Right atrium auricular region (tissue), 2 donors: ENCODE measurements at regions not wholly inside any gene's neighbourhood (a gene's known extent, or its start where the extent isn't known, plus 50 kb on each side); places are given as distances from the start of the nearest gene placed in this dataset.

Experiments used
- DNase-seq: peaks from one replicate; pipeline ENCODE4 v3.0.0-alpha.2; 2019; ENCODE audit warnings: low spot score
- H3K27ac ChIP-seq, 2 donors: fragments of 200-600 bp; sonication (generic); 1 replicate in 1 of 2; 2 replicates in 1 of 2; pipeline ENCODE4 v1.5.1; 2016 to 2019
- H3K27me3 ChIP-seq, 2 donors: fragments of 200-600 bp; sonication (generic); one replicate each; pipeline versions ENCODE4 v1.5.1 to v1.6.0; 2017 to 2019
- H3K36me3 ChIP-seq: fragments of 200-600 bp; sonication (generic); one replicate; pipeline ENCODE4 v1.5.1; 2016
- H3K4me1 ChIP-seq, 2 donors: fragments of 200-600 bp; sonication (generic); one replicate each; pipeline versions ENCODE4 v1.5.1 to v1.6.0; 2017 to 2019
- H3K4me3 ChIP-seq, 2 donors: fragments of 200-600 bp; sonication (generic); 1 replicate in 1 of 2; 2 replicates in 1 of 2; pipeline ENCODE4 v1.5.1; 2017 to 2019; ENCODE audit warnings: mild to moderate bottlenecking in 1 of 2, moderate library complexity in 1 of 2
- H3K9me3 ChIP-seq, 2 donors: fragments of 200-600 bp; sonication (generic); one replicate each; pipeline ENCODE4 v1.5.1; 2019
- CTCF ChIP-seq, 2 donors: fragments of 200-600 bp; sonication (generic); IDR thresholded peaks; one replicate each; pipeline ENCODE4 v1.5.1; 2019; ENCODE audit warnings: antibody characterized with exemption in 2 of 2

GRCh38 chr12:111222027-111222414 lies 146.9 kb downstream of the PHETA1 start:
- TF ChIP-seq CTCF (IDR thresholded peaks at IDR 0.05) = no peak
- no peaks in the 10 kb centered on the region for H3K4me1 ChIP-seq
- no peak overlapping the region for H3K27ac ChIP-seq
- no peak for DNase-seq
- no peaks in the 10 kb centered on the region for H3K9me3 ChIP-seq
- H3K36me3 ChIP-seq = no peaks in the 10 kb centered on the region
- no peaks in the 10 kb centered on the region for H3K27me3 ChIP-seq
- no peak overlapping the region for H3K4me3 ChIP-seq

DNA sequence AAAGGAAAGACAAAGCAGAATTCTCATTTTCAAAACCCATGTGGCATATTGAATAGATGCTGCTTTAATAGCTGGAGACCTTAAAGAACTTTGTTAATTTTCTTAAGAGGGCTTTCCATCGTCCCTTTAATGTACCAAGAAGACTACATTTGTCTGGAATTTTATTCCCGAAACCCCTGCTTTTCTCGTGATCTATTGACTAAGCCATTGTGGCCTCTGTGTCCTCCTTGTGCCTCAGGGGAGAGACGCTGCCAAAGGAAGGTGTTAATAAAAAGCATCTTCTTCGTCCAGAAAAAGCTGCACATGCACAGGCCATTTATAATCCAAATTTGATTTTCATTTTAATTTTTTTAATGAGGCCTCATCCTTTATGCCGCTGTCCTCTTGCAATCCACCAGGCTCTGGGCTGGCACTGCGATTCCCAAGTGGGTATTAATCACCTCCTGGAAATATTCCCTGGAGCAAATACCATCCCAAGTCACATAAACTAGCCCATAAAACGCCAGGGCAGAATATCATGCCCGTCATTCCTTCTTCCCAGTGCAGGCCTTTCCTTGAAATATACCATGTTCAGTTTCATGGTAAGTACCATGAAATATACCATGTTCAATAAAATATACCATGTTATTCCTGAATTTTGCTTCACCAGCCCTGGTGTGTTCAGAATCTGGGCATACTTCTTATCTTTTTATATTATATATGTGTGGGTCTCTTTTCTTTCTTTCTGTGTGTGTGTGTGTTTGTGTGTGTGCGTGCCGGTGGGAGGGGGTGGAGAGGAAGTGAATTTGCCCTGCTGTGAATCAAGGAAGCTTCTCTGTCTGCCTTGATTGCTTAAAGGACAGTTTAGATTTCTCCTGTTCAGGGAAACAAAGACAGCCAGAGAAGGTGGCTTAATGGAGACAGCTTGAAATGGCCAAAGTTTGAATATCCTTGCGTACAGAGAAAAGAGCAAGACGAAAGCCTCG lies 147.6 kb downstream of the PHETA1 start:
- Histone ChIP-seq H3K27ac (no peak overlapping the region), H3K4me3 (no peak overlapping the region), H3K9me3 (no peaks in the 10 kb centered on the region), H3K36me3 (no peaks in the 10 kb centered on the region), H3K27me3 (no peaks in the 10 kb centered on the region), H3K4me1 (no peaks in the 10 kb centered on the region)
- TF ChIP-seq CTCF (IDR thresholded peaks at IDR 0.05) = no peak
- no peak for DNase-seq

DNA sequence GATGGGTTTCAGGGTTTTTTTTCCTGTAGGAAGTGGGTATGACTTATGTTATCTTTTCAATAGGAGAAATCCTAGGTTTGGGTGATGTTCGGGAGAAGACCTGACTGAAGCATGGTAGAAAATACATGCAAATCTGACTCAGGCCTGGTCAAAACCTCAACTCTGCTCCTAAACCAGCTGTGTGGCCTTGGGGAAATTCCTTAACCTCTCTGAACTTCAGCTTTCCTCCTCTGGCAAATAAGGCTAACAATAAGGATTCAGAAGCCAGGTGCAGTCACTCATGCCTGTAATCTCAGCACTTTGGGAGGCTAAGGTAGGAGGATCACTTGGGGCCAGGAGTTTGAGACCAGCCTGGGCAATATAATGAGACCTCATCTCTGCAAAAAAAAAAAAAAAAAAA lies 148.5 kb downstream of the PHETA1 start:
- no peak overlapping the region for H3K4me3 ChIP-seq
- DNase-seq = no peak
- no peak overlapping the region for H3K27ac ChIP-seq
- H3K4me1 ChIP-seq = no peaks in the 10 kb centered on the region
- H3K9me3 ChIP-seq = no peaks in the 10 kb centered on the region
- no peak for TF ChIP-seq CTCF (IDR thresholded peaks at IDR 0.05)
- no peaks in the 10 kb centered on the region for H3K27me3 ChIP-seq
- H3K36me3 ChIP-seq = no peaks in the 10 kb centered on the region

- Histone ChIP-seq H3K4me3 (no peak overlapping the region), H3K4me1 (no peaks in the 10 kb centered on the region), H3K36me3 (no peaks in the 10 kb centered on the region), H3K9me3 (no peaks in the 10 kb centered on the region), H3K27ac (no peak overlapping the region), H3K27me3 (no peaks in the 10 kb centered on the region)
- DNase-seq = no peak
- TF ChIP-seq CTCF (IDR thresholded peaks at IDR 0.05) = no peak
Observed at GRCh38 chr12:111219440-111219839, 149.5 kb downstream of the PHETA1 start.

DNA sequence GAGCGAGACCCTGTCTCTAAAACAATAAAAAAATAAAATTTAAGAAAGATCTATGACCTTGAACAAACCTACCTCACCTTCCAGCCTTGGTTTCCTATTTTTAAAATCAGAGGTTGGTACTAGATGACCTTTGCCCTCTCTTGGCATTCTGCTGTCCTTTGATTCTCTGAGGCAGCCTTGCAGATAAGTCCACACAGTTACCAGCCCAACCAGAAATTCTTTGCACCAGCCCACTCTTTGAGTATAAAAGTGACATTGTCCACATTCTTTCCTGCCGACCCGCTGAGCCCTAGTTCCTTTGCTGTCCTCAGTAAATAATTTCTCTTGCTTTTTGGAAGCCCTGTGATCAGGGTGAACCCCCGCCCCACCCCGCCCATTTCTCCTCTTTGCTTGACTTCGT lies 150.4 kb downstream of the PHETA1 start:
- Histone ChIP-seq H3K27ac (no peak overlapping the region), H3K36me3 (no peaks in the 10 kb centered on the region), H3K9me3 (no peaks in the 10 kb centered on the region), H3K4me1 (no peaks in the 10 kb centered on the region), H3K27me3 (no peaks in the 10 kb centered on the region), H3K4me3 (no peak overlapping the region)
- TF ChIP-seq CTCF (IDR thresholded peaks at IDR 0.05) = no peak
- no peak for DNase-seq
